CD4-positive, CD25-positive, alpha-beta regulatory T cell (primary cell): ENCODE measurements at regions not wholly inside any gene's neighbourhood (a gene's known extent, or its start where the extent isn't known, plus 50 kb on each side); places are given as distances from the start of the nearest gene placed in this dataset.

Experiments
- ATAC-seq, 2 donors: fragments of 150-1000 bp; cut with Tn5 transposase; one replicate each; pipeline ENCODE4 v1.10.0; 2021; ENCODE audit warnings: low read depth in 2 of 2, moderate number of reproducible peaks in 2 of 2, moderate library complexity in 1 of 2
- DNase-seq, 3 donors: peaks; one replicate each; pipeline versions ENCODE4 v3.0.0 to v3.0.0-alpha.2; 2012 to 2022; ENCODE audit warnings: mixed read lengths in 1 of 3
- H3K27ac ChIP-seq: one replicate; pipeline ENCODE4 v1.7.0; 2013; ENCODE audit warnings: mild to moderate bottlenecking, low read length; ENCODE audit not compliant: insufficient read depth, poor library complexity, severe bottlenecking
- H3K27me3 ChIP-seq: one replicate; pipeline ENCODE4 v1.7.0; 2013; ENCODE audit warnings: low read length; ENCODE audit not compliant: control insufficient read depth, insufficient read depth
- H3K36me3 ChIP-seq: one replicate; pipeline ENCODE4 v1.7.0; 2013; ENCODE audit warnings: mild to moderate bottlenecking, low read length, moderate library complexity; ENCODE audit not compliant: control insufficient read depth, insufficient read depth
- H3K4me1 ChIP-seq: 2 replicates; pipeline ENCODE4 v1.7.0; 2013; ENCODE audit warnings: mild to moderate bottlenecking, low read length; ENCODE audit not compliant: insufficient read depth, control insufficient read depth, poor library complexity, severe bottlenecking
- H3K4me3 ChIP-seq: one replicate; pipeline ENCODE4 v1.7.0; 2013; ENCODE audit warnings: low read depth, mild to moderate bottlenecking, low read length, moderate library complexity
- H3K9me3 ChIP-seq, 2 experiments: 1 replicate in 1 of 2; 2 replicates in 1 of 2; pipeline ENCODE4 v1.7.0; 2013; ENCODE audit warnings: low read length in 2 of 2, mild to moderate bottlenecking in 1 of 2, moderate library complexity in 1 of 2; ENCODE audit not compliant: control insufficient read depth in 2 of 2
- H3K27ac Mint-ChIP-seq, 3 donors: one replicate each; pipeline ENCODE4 v1.8.0; 2020 to 2022; ENCODE audit warnings: mild to moderate bottlenecking in 3 of 3, mixed read lengths in 3 of 3, moderate library complexity in 2 of 3
- H3K27me3 Mint-ChIP-seq: one replicate; pipeline ENCODE4 v1.8.0; 2022; ENCODE audit warnings: mild to moderate bottlenecking, mixed read lengths
- H3K36me3 Mint-ChIP-seq: one replicate; pipeline ENCODE4 v1.8.0; 2020; ENCODE audit warnings: mixed read lengths
- H3K4me1 Mint-ChIP-seq, 4 donors: one replicate each; pipeline ENCODE4 v1.8.0; 2020 to 2022; ENCODE audit warnings: mixed read lengths in 4 of 4, mild to moderate bottlenecking in 1 of 4
- H3K4me3 Mint-ChIP-seq, 4 donors: one replicate each; pipeline ENCODE4 v1.8.0; 2020 to 2022; ENCODE audit warnings: mild to moderate bottlenecking in 4 of 4, mixed read lengths in 4 of 4, moderate library complexity in 3 of 4
- H3K9me3 Mint-ChIP-seq, 7 donors: one replicate each; pipeline ENCODE4 v1.8.0; 2020 to 2022; ENCODE audit warnings: mixed read lengths in 7 of 7, mild to moderate bottlenecking in 3 of 7, moderate library complexity in 2 of 7

DNA sequence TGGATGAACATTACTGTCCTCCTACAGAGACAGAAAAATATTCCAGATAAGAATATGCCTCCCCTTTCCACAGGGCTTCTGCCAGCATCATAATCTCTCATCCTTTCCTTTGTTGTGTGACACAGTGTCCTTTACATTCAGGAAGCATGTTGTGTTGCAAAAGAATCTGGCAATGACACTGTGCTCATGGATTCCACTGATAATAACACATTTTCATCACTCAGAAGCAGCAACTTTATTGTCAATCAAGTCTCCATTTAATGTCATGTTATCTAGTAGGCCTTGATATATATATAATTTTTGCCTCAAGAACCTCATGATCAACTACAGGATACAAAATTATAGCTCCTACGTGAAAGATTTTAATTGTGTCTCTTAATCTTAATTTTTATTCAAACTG lies 833.9 kb downstream of the FSTL5 start:
- Mint-ChIP-seq H3K27me3 (no peaks in the 10 kb centered on the region), H3K36me3 (no peaks in the 10 kb centered on the region), H3K4me1 (no peaks in the 10 kb centered on the region), H3K4me3 (no peak overlapping the region), H3K27ac (no peak overlapping the region), H3K9me3 (peaks cover 2 to 33% (median 7%) of the 10 kb centered on the region in 7 donors)
- no peak overlapping the region for H3K4me3 ChIP-seq
- DNase-seq (no peak), ATAC-seq (no peak)
- no peaks in the 10 kb centered on the region for H3K36me3 ChIP-seq
- H3K27me3 ChIP-seq: no peaks in the 10 kb centered on the region
- no peak overlapping the region for H3K27ac ChIP-seq
- no peaks in the 10 kb centered on the region for H3K4me1 ChIP-seq
- no peaks in the 10 kb centered on the region for H3K9me3 ChIP-seq

DNA sequence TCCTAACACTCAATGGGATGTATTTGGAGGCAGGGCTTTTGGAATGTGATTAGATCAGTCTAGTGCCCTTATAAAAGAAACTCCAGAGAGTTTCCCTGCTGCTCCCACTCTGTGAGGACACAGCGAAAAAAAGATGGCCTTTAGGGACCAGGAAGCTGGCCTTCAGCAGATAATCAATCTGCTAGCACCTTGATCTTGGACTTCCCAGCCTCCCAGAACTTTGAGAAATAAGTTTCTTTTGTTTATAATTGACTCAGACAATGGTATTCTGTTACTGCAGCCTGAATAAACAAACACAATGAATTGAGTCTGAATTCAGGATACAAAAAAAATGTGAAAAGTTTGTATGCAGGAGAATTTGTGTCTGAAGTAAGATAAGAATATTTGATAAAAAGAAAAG lies 842.1 kb downstream of the FSTL5 start:
- Histone ChIP-seq H3K4me3 (no peak overlapping the region), H3K4me1 (no peaks in the 10 kb centered on the region), H3K36me3 (no peaks in the 10 kb centered on the region), H3K27ac (no peak overlapping the region), H3K27me3 (no peaks in the 10 kb centered on the region), H3K9me3 (no peaks in the 10 kb centered on the region)
- H3K4me3 Mint-ChIP-seq: no peak overlapping the region
- no peak for ATAC-seq
- H3K36me3 Mint-ChIP-seq: no peaks in the 10 kb centered on the region
- H3K9me3 Mint-ChIP-seq: peaks cover 0 to 15% (median 2%) of the 10 kb centered on the region in 7 donors
- no peaks in the 10 kb centered on the region for H3K4me1 Mint-ChIP-seq
- H3K27ac Mint-ChIP-seq: no peak overlapping the region
- DNase-seq: no peak
- no peaks in the 10 kb centered on the region for H3K27me3 Mint-ChIP-seq

DNA sequence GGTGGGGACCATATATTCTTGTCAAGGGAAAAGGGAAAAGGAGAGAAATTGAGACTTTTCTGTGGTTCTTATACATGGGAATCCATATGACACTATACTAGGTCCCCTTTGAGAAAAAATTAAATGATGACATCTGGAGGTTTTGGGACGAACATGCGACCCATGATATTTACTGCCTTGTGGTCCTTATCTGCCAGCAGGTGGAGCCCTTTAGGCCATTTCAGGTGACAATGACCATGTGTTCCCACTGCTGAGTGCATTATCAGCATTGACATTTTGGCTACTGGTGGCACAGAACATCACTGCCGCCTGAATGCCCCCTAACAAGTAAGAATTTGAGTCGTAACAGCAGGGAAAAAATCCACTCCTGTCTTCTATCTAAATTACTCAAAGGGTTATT lies 843.4 kb downstream of the FSTL5 start:
- Histone ChIP-seq H3K4me1 (no peaks in the 10 kb centered on the region), H3K27ac (no peak overlapping the region), H3K9me3 (no peaks in the 10 kb centered on the region), H3K36me3 (no peaks in the 10 kb centered on the region), H3K27me3 (no peaks in the 10 kb centered on the region), H3K4me3 (no peak overlapping the region)
- Mint-ChIP-seq H3K27ac (no peak overlapping the region), H3K4me1 (no peaks in the 10 kb centered on the region), H3K27me3 (no peaks in the 10 kb centered on the region), H3K9me3 (peaks cover 0 to 13% (median 2%) of the 10 kb centered on the region in 7 donors), H3K36me3 (no peaks in the 10 kb centered on the region), H3K4me3 (no peak overlapping the region)
- ATAC-seq (no peak), DNase-seq (peak in 1 of 3 donors; percentile 0)

DNA sequence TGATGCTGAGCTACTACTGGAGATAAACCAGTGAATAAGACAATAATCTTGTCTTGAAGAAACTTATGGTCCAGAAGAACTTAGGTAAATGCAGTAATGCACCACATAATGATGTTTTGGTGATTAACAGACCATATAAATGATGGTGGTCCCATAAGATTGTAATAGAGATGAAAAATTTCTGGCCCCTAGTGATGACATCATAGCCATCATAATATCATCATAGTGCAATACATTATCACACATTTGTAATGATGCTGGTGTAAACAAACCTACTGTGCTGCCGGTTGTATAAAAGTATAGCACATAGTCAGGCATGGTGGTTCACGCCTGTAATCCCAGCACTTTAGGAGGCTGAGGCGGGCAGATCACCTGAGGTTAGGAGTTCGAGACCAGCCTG lies 846.8 kb downstream of the FSTL5 start:
- no peaks in the 10 kb centered on the region for H3K36me3 Mint-ChIP-seq
- H3K9me3 Mint-ChIP-seq: peaks cover 0 to 13% (median 3%) of the 10 kb centered on the region in 7 donors
- H3K4me3 Mint-ChIP-seq: no peak overlapping the region
- no peaks in the 10 kb centered on the region for H3K27me3 Mint-ChIP-seq
- no peak overlapping the region for H3K27ac Mint-ChIP-seq
- H3K4me1 Mint-ChIP-seq: no peaks in the 10 kb centered on the region
- Histone ChIP-seq H3K27me3 (no peaks in the 10 kb centered on the region), H3K27ac (no peak overlapping the region), H3K9me3 (no peaks in the 10 kb centered on the region), H3K4me1 (no peaks in the 10 kb centered on the region), H3K4me3 (no peak overlapping the region), H3K36me3 (no peaks in the 10 kb centered on the region)
- no peak for ATAC-seq
- no peak for DNase-seq

DNA sequence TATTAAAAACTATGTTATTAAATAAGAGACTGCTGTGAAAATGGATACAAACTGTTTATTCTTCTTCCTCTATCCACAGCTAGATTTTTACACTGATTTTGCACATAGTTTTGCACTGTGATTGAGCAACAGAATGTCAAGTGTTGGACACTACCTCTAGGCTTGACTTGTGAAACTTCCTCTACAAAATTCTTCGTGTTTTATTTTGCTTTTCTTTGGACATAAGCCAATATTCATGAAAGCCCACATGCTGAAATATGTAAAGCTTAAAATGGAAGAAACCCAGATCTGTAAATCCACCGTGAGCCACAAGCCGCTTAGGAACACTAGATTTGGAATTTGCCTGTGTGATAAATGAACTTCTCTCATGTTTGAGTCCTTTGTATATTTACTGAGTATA lies 849.4 kb downstream of the FSTL5 start:
- Mint-ChIP-seq H3K27ac (no peak overlapping the region), H3K36me3 (no peaks in the 10 kb centered on the region), H3K4me1 (no peaks in the 10 kb centered on the region), H3K9me3 (peaks cover 0 to 12% (median 0%) of the 10 kb centered on the region in 7 donors), H3K27me3 (no peaks in the 10 kb centered on the region), H3K4me3 (no peak overlapping the region)
- Histone ChIP-seq H3K27me3 (no peaks in the 10 kb centered on the region), H3K36me3 (no peaks in the 10 kb centered on the region), H3K9me3 (no peaks in the 10 kb centered on the region), H3K4me3 (no peak overlapping the region), H3K27ac (no peak overlapping the region), H3K4me1 (no peaks in the 10 kb centered on the region)
- DNase-seq: no peak
- ATAC-seq: no peak

GRCh38 chr4:161303551-161303950 lies 860.2 kb downstream of the FSTL5 start:
- H3K27ac Mint-ChIP-seq: no peak overlapping the region
- Histone ChIP-seq H3K36me3 (no peaks in the 10 kb centered on the region), H3K4me3 (no peak overlapping the region), H3K27ac (no peak overlapping the region), H3K27me3 (no peaks in the 10 kb centered on the region), H3K9me3 (no peaks in the 10 kb centered on the region), H3K4me1 (no peaks in the 10 kb centered on the region)
- no peaks in the 10 kb centered on the region for H3K27me3 Mint-ChIP-seq
- DNase-seq: no peak
- no peak for ATAC-seq
- peaks cover 3 to 22% (median 5%) of the 10 kb centered on the region in 7 donors for H3K9me3 Mint-ChIP-seq
- H3K36me3 Mint-ChIP-seq: no peaks in the 10 kb centered on the region
- H3K4me1 Mint-ChIP-seq: no peaks in the 10 kb centered on the region
- no peak overlapping the region for H3K4me3 Mint-ChIP-seq

- DNase-seq (no peak), ATAC-seq (no peak)
- no peaks in the 10 kb centered on the region for H3K27me3 Mint-ChIP-seq
- Histone ChIP-seq H3K27ac (no peak overlapping the region), H3K27me3 (no peaks in the 10 kb centered on the region), H3K4me3 (no peak overlapping the region), H3K4me1 (no peaks in the 10 kb centered on the region), H3K9me3 (peaks cover 3 to 24% of the 10 kb centered on the region in 2 experiments), H3K36me3 (no peaks in the 10 kb centered on the region)
- no peaks in the 10 kb centered on the region for H3K4me1 Mint-ChIP-seq
- H3K36me3 Mint-ChIP-seq: no peaks in the 10 kb centered on the region
- no peak overlapping the region for H3K27ac Mint-ChIP-seq
- H3K4me3 Mint-ChIP-seq: no peak overlapping the region
- peaks cover 0 to 35% (median 9%) of the 10 kb centered on the region in 7 donors for H3K9me3 Mint-ChIP-seq
Observed at GRCh38 chr4:161291222-161291621, 872.6 kb downstream of the FSTL5 start.

DNA sequence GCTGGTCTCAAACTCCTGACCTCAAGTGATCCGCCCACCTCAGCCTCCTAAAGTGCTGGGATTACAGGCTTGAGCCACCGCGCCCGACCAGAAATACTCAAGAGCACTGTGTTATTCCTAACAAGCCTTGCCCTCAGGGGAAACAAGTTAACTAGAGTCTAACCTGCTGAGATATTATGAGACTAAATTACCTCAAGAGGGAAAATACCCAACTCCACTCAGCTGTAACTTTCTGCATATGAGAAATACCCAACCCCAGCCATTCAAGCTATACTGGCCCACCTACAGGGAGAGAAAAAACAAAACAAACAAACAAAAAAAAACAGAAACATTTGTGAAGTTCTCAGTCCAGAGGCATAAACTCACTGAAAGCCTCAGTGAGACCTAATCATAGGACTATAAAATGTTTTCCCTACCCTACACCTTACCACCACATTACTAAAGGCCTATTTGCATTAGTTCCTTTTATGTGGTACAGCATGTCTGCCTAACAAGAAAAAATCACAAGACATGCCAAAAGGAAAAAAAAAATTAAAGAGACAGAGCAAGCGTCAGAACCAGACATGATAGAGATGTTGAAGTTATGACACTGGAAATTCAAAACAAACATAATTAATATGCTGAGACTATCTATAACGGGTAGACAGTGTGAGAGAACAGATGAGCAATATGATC lies 876.0 kb downstream of the FSTL5 start:
- Histone ChIP-seq H3K4me3 (no peak overlapping the region), H3K27me3 (no peaks in the 10 kb centered on the region), H3K4me1 (no peaks in the 10 kb centered on the region), H3K36me3 (no peaks in the 10 kb centered on the region), H3K27ac (no peak overlapping the region), H3K9me3 (peaks cover 3 to 24% of the 10 kb centered on the region in 2 experiments)
- Mint-ChIP-seq H3K4me3 (no peak overlapping the region), H3K9me3 (peaks cover 0 to 28% (median 9%) of the 10 kb centered on the region in 7 donors), H3K4me1 (no peaks in the 10 kb centered on the region), H3K27ac (no peak overlapping the region), H3K27me3 (no peaks in the 10 kb centered on the region), H3K36me3 (no peaks in the 10 kb centered on the region)
- ATAC-seq (no peak), DNase-seq (no peak)
